ENCODE measurements at regions not wholly inside any gene's neighbourhood (a gene's known extent, or its start where the extent isn't known, plus 50 kb on each side); places are given as distances from the start of the nearest gene placed in this dataset.

DNA sequence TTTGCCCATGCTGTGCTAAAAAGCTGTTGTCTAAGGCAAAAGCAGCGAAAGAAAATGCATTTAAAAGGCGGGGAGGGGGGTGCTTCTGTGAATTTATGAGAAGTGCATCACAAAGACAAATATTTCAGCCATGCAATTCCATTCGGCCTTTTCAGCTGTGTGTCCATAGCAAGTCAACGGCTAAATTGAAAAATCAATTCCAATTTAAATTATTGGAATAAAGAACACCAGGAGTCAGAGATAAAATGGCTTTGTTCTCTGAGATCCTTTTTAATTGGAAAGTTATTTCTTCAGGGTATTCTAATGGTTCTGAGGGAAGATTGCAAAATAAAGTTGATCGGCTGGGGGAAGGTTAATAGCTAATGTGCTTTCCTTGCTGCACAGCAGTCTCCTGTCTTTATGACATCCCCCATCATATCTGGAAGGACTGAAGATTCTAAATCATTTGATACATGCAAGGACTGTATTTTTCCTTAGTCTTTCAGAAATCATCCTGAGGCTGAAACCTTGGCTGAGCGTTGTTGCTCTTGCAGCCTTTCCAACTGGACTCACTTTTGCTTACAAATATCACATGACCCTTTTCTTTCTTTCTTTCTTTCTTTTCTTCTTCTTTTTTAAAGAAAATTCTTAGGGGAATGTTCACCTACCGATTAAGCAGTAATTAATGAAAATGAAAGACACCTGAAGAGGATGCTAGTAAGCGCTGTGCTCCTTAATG lies 647.1 kb downstream of the DACH1 start:
- no peaks in the 10 kb centered on the region for H3K9me3 ChIP-seq (ENCODE audit: control extremely low read depth in 1 of 5, control insufficient read depth in 4 of 5, insufficient read depth in 2 of 5, low read depth in 1 of 5, low read length in 4 of 5)
- CTCF ChIA-PET: interaction anchor here (1.3 kb wide), 2 partner anchors 16 to 597 kb away, joined by 3 read pairs; no protein-coding TSS in a partner anchor
- no peaks in the 10 kb centered on the region for H3K36me3 ChIP-seq (ENCODE audit: control insufficient read depth in 4 of 4, insufficient read depth in 4 of 4, low read length in 3 of 4)
- 100% methylated on average over 5 of the region's 8 CpGs for WGBS (ENCODE audit: insufficient coverage)
- no peak overlapping the region for H3K27ac ChIP-seq (ENCODE audit: insufficient read depth in 1 of 2, low read depth in 1 of 2, low read length in 2 of 2, poor library complexity in 1 of 2, severe bottlenecking in 2 of 2)
- DNase-seq: no peak
- no peaks in the 10 kb centered on the region for H3K27me3 ChIP-seq (replicated peaks in 2 of 5; ENCODE audit: control insufficient read depth in 4 of 5, insufficient read depth in 5 of 5, low read length in 4 of 5)
- H3K4me1 ChIP-seq (ENCODE audit: control extremely low read depth in 1 of 4, control insufficient read depth in 4 of 4, insufficient read depth in 4 of 4, low read length in 3 of 4): no peaks in the 10 kb centered on the region
- POLR2A ChIA-PET: no interaction called here
- no peak overlapping the region for H3K4me3 ChIP-seq (ENCODE audit: control insufficient read depth in 1 of 7, extremely low read depth in 1 of 7, insufficient read depth in 4 of 7, low read depth in 2 of 7, low read length in 6 of 7)

DNA sequence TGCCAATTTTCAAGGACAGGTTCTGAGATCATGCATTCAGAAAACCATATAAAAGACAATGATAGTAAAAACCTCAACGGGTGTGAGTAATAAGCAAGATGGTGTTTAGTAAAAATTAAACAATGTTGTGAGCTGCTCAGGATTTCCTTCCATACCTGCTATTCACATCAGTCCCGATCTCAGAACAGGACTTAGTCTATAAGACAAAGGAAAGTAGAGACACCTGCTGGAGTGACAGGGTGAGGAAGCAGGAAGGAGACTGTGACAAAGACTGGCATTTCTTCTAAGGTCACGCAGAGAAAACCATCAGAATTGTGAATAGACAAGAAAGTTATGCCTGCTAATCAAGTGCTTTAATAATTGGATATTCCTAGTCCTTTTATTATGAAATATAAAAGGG lies 648.0 kb downstream of the DACH1 start:
- Histone ChIP-seq H3K4me1 (ENCODE audit: control extremely low read depth in 1 of 4, control insufficient read depth in 4 of 4, insufficient read depth in 4 of 4, low read length in 3 of 4) (no peaks in the 10 kb centered on the region), H3K27me3 (replicated peaks in 2 of 5; ENCODE audit: control insufficient read depth in 4 of 5, insufficient read depth in 5 of 5, low read length in 4 of 5) (no peaks in the 10 kb centered on the region), H3K27ac (ENCODE audit: insufficient read depth in 1 of 2, low read depth in 1 of 2, low read length in 2 of 2, poor library complexity in 1 of 2, severe bottlenecking in 2 of 2) (no peak overlapping the region), H3K36me3 (ENCODE audit: control insufficient read depth in 4 of 4, insufficient read depth in 4 of 4, low read length in 3 of 4) (no peaks in the 10 kb centered on the region), H3K4me3 (ENCODE audit: control insufficient read depth in 1 of 7, extremely low read depth in 1 of 7, insufficient read depth in 4 of 7, low read depth in 2 of 7, low read length in 6 of 7) (no peak overlapping the region), H3K9me3 (ENCODE audit: control extremely low read depth in 1 of 5, control insufficient read depth in 4 of 5, insufficient read depth in 2 of 5, low read depth in 1 of 5, low read length in 4 of 5) (no peaks in the 10 kb centered on the region)
- CTCF ChIA-PET: interaction anchor here (1.3 kb wide), 2 partner anchors 17 to 596 kb away, joined by 3 read pairs; no protein-coding TSS in a partner anchor
- DNase-seq: peak; percentile 12 to 37 (median 35)
- POLR2A ChIA-PET: no interaction called here
- WGBS (ENCODE audit: insufficient coverage): no CpG with 5 or more reads among the region's 3 CpGs

DNA sequence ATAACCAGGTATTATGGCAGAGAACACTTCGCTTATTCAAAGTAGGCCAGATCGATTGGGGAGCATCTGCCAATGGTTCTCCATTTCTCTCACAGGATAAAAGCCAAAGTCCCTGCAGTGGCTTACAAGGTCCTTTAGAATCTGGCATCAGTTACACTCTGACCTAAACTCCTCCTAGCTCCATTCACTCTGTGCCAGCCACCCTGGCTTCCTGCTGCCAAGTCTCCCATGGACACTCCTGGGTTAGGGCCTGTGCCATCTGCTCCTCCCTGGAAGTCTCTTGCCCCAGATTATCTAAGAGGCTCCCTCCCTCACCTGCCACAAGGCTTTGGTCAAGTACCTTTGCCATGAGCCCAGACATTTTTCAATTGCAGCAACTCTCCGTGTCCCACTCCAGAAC lies 649.2 kb downstream of the DACH1 start:
- DNase-seq: no peak
- H3K9me3 ChIP-seq (ENCODE audit: control extremely low read depth in 1 of 5, control insufficient read depth in 4 of 5, insufficient read depth in 2 of 5, low read depth in 1 of 5, low read length in 4 of 5): no peaks in the 10 kb centered on the region
- no peaks in the 10 kb centered on the region for H3K4me1 ChIP-seq (ENCODE audit: control extremely low read depth in 1 of 4, control insufficient read depth in 4 of 4, insufficient read depth in 4 of 4, low read length in 3 of 4)
- no peaks in the 10 kb centered on the region for H3K27me3 ChIP-seq (replicated peaks in 2 of 5; ENCODE audit: control insufficient read depth in 4 of 5, insufficient read depth in 5 of 5, low read length in 4 of 5)
- no peak overlapping the region for H3K4me3 ChIP-seq (ENCODE audit: control insufficient read depth in 1 of 7, extremely low read depth in 1 of 7, insufficient read depth in 4 of 7, low read depth in 2 of 7, low read length in 6 of 7)
- ChIA-PET CTCF (interaction anchor here (0.8 kb wide), 1 partner anchor 77 kb away, joined by 3 read pairs; no protein-coding TSS in a partner anchor), POLR2A (no interaction called here)
- no peak overlapping the region for H3K27ac ChIP-seq (ENCODE audit: insufficient read depth in 1 of 2, low read depth in 1 of 2, low read length in 2 of 2, poor library complexity in 1 of 2, severe bottlenecking in 2 of 2)
- WGBS (ENCODE audit: insufficient coverage): 88% methylated on average over 2 of the region's 3 CpGs
- no peaks in the 10 kb centered on the region for H3K36me3 ChIP-seq (ENCODE audit: control insufficient read depth in 4 of 4, insufficient read depth in 4 of 4, low read length in 3 of 4)

DNA sequence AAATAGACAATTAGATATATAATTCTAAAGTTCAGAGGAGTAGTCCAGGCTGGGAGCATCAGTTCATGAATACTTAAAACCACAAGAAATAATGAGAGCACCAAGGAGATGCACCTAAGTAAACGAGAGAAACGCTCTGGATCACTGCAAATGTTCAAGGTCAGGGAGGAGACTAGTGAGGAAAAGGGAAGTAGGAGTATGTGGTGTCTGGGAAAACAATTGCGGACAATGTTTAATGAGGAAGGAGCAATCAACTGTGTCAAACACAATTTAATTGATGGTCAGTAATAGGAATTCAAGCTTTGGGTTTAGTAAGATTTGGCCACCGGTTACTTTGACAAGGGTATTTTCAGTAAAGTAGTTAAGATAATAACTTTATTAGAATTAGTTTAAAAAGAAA lies 652.2 kb downstream of the DACH1 start:
- POLR2A ChIA-PET: no interaction called here
- DNase-seq: no peak
- Histone ChIP-seq H3K27ac (ENCODE audit: insufficient read depth in 1 of 2, low read depth in 1 of 2, low read length in 2 of 2, poor library complexity in 1 of 2, severe bottlenecking in 2 of 2) (no peak overlapping the region), H3K27me3 (replicated peaks in 2 of 5; ENCODE audit: control insufficient read depth in 4 of 5, insufficient read depth in 5 of 5, low read length in 4 of 5) (no peaks in the 10 kb centered on the region), H3K4me3 (ENCODE audit: control insufficient read depth in 1 of 7, extremely low read depth in 1 of 7, insufficient read depth in 4 of 7, low read depth in 2 of 7, low read length in 6 of 7) (no peak overlapping the region), H3K36me3 (ENCODE audit: control insufficient read depth in 4 of 4, insufficient read depth in 4 of 4, low read length in 3 of 4) (no peaks in the 10 kb centered on the region), H3K9me3 (ENCODE audit: control extremely low read depth in 1 of 5, control insufficient read depth in 4 of 5, insufficient read depth in 2 of 5, low read depth in 1 of 5, low read length in 4 of 5) (no peaks in the 10 kb centered on the region), H3K4me1 (ENCODE audit: control extremely low read depth in 1 of 4, control insufficient read depth in 4 of 4, insufficient read depth in 4 of 4, low read length in 3 of 4) (no peaks in the 10 kb centered on the region)
- CTCF ChIA-PET: no interaction called here
- WGBS (ENCODE audit: insufficient coverage): 97% methylated on average over 3 of the region's 4 CpGs

DNA sequence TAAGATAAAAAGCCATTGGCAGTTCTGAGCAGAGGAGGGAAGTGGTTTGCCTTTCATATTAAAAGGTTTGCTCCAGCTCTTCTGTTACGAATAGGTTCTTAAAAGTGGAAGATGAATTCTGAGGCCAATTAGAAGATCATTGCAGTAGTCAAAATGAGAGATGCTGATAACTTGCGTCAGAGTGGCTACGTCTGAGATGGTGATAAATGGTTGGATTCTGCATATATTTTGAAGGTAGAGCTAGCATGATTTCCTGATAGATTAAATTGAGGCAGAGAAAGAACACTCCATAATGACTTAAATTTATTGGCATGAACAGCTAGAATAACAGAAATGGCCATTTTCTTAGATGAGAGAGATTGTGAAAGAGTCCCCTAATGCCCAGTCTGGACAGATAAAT lies 652.6 kb downstream of the DACH1 start:
- Histone ChIP-seq H3K27me3 (replicated peaks in 2 of 5; ENCODE audit: control insufficient read depth in 4 of 5, insufficient read depth in 5 of 5, low read length in 4 of 5) (no peaks in the 10 kb centered on the region), H3K36me3 (ENCODE audit: control insufficient read depth in 4 of 4, insufficient read depth in 4 of 4, low read length in 3 of 4) (no peaks in the 10 kb centered on the region), H3K4me3 (ENCODE audit: control insufficient read depth in 1 of 7, extremely low read depth in 1 of 7, insufficient read depth in 4 of 7, low read depth in 2 of 7, low read length in 6 of 7) (no peak overlapping the region), H3K9me3 (ENCODE audit: control extremely low read depth in 1 of 5, control insufficient read depth in 4 of 5, insufficient read depth in 2 of 5, low read depth in 1 of 5, low read length in 4 of 5) (no peaks in the 10 kb centered on the region), H3K4me1 (ENCODE audit: control extremely low read depth in 1 of 4, control insufficient read depth in 4 of 4, insufficient read depth in 4 of 4, low read length in 3 of 4) (no peaks in the 10 kb centered on the region), H3K27ac (ENCODE audit: insufficient read depth in 1 of 2, low read depth in 1 of 2, low read length in 2 of 2, poor library complexity in 1 of 2, severe bottlenecking in 2 of 2) (no peak overlapping the region)
- WGBS (ENCODE audit: insufficient coverage): 93% methylated on average over 3 of the region's 3 CpGs
- POLR2A ChIA-PET: interaction anchor here (0.6 kb wide), 1 partner anchor 30 kb away, joined by 3 read pairs; no protein-coding TSS in a partner anchor
- DNase-seq: no peak
- CTCF ChIA-PET: no interaction called here

DNA sequence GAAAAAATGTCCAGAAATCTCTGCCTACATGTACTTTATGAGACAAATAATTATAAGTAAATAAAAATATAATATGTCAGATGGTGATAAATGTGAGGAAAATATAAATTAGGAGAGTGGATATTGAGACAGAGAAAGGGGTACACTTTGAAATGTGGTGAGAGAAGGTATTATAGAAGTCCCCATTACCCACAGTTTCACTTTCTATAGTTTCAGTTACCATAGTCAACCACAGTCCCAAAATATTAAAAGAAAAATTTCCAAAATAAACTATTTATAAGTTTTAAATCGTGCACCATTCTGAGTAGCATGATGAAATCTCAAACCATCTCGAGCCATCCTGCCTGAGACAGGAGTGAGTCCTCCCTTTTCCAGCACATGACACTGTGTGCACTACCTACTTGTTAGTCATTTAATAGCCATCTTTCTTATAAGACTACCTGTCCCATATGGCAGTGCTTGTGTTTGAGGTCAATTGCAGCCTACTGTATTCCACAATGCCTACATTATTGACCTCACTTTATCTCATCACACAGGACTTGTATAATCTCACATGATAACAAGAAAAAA lies 653.7 kb downstream of the DACH1 start:
- Histone ChIP-seq H3K9me3 (ENCODE audit: control extremely low read depth in 1 of 5, control insufficient read depth in 4 of 5, insufficient read depth in 2 of 5, low read depth in 1 of 5, low read length in 4 of 5) (no peaks in the 10 kb centered on the region), H3K27ac (ENCODE audit: insufficient read depth in 1 of 2, low read depth in 1 of 2, low read length in 2 of 2, poor library complexity in 1 of 2, severe bottlenecking in 2 of 2) (no peak overlapping the region), H3K4me1 (ENCODE audit: control extremely low read depth in 1 of 4, control insufficient read depth in 4 of 4, insufficient read depth in 4 of 4, low read length in 3 of 4) (no peaks in the 10 kb centered on the region), H3K4me3 (ENCODE audit: control insufficient read depth in 1 of 7, extremely low read depth in 1 of 7, insufficient read depth in 4 of 7, low read depth in 2 of 7, low read length in 6 of 7) (no peak overlapping the region), H3K27me3 (replicated peaks in 2 of 5; ENCODE audit: control insufficient read depth in 4 of 5, insufficient read depth in 5 of 5, low read length in 4 of 5) (no peaks in the 10 kb centered on the region), H3K36me3 (ENCODE audit: control insufficient read depth in 4 of 4, insufficient read depth in 4 of 4, low read length in 3 of 4) (no peaks in the 10 kb centered on the region)
- ChIA-PET POLR2A (no interaction called here), CTCF (no interaction called here)
- 100% methylated on average over 2 of the region's 2 CpGs for WGBS (ENCODE audit: insufficient coverage)
- no peak for DNase-seq

DNA sequence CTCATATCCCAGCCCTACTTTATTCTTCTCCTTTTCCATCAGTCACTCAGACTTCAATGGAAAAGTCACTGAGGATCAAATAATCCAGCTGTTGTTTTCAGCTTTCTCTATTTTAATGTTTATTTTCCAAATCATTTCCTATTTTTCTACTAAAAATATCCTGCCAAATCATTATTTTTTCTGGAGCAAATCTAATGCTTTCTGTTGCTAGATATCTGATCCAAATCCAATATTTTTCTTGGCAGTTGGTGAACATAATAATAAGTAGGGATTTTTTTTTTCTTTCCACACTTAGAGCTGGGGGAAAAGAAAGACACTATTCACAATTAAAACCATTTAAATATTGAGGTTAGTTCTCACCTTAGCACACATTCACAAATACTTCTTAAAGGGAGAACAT lies 656.1 kb downstream of the DACH1 start:
- no peak overlapping the region for H3K4me3 ChIP-seq (ENCODE audit: control insufficient read depth in 1 of 7, extremely low read depth in 1 of 7, insufficient read depth in 4 of 7, low read depth in 2 of 7, low read length in 6 of 7)
- CTCF ChIA-PET: no interaction called here
- H3K36me3 ChIP-seq (ENCODE audit: control insufficient read depth in 4 of 4, insufficient read depth in 4 of 4, low read length in 3 of 4): no peaks in the 10 kb centered on the region
- H3K4me1 ChIP-seq (ENCODE audit: control extremely low read depth in 1 of 4, control insufficient read depth in 4 of 4, insufficient read depth in 4 of 4, low read length in 3 of 4): no peaks in the 10 kb centered on the region
- DNase-seq: no peak
- H3K27me3 ChIP-seq (replicated peaks in 2 of 5; ENCODE audit: control insufficient read depth in 4 of 5, insufficient read depth in 5 of 5, low read length in 4 of 5): no peaks in the 10 kb centered on the region
- H3K27ac ChIP-seq (ENCODE audit: insufficient read depth in 1 of 2, low read depth in 1 of 2, low read length in 2 of 2, poor library complexity in 1 of 2, severe bottlenecking in 2 of 2): no peak overlapping the region
- no peaks in the 10 kb centered on the region for H3K9me3 ChIP-seq (ENCODE audit: control extremely low read depth in 1 of 5, control insufficient read depth in 4 of 5, insufficient read depth in 2 of 5, low read depth in 1 of 5, low read length in 4 of 5)
- POLR2A ChIA-PET: no interaction called here
